Activated naive CD4-positive, alpha-beta T cell (primary cell): ENCODE measurements at regions not wholly inside any gene's neighbourhood (a gene's known extent, or its start where the extent isn't known, plus 50 kb on each side); places are given as distances from the start of the nearest gene placed in this dataset.

Experiments
- DNase-seq, 4 experiments: peaks; one replicate each; lab custom pipeline; 2025; lab: John Stamatoyannopoulos, UW

GRCh38 chr11:134761386-134761785 lies 349.3 kb upstream of the B3GAT1 start:
- DNase-seq: no peak

GRCh38 chr11:134760957-134761356 lies 348.9 kb upstream of the B3GAT1 start:
- DNase-seq: no peak

- DNase-seq: no peak
These were observed 348.3 kb upstream of the B3GAT1 start for GRCh38 chr11:134760299-134760698.

GRCh38 chr11:134759855-134760254 lies 347.8 kb upstream of the B3GAT1 start:
- DNase-seq: no peak

GRCh38 chr11:134759274-134759673 lies 347.2 kb upstream of the B3GAT1 start:
- no peak for DNase-seq

- DNase-seq: no peak
These were observed 346.4 kb upstream of the B3GAT1 start for GRCh38 chr11:134758342-134758931.

- no peak for DNase-seq
These were observed 345.6 kb upstream of the B3GAT1 start for GRCh38 chr11:134757633-134758032.

- DNase-seq: no peak
These were observed 344.9 kb upstream of the B3GAT1 start for GRCh38 chr11:134756811-134757540.

GRCh38 chr11:134755535-134755934 lies 343.5 kb upstream of the B3GAT1 start:
- DNase-seq: no peak

GRCh38 chr11:134754521-134755198 lies 342.6 kb upstream of the B3GAT1 start:
- no peak for DNase-seq

- DNase-seq: no peak
These were observed 341.9 kb upstream of the B3GAT1 start for GRCh38 chr11:134753771-134754520.

GRCh38 chr11:134752964-134753770 lies 341.1 kb upstream of the B3GAT1 start:
- DNase-seq: no peak

- DNase-seq: no peak
These were observed 340.5 kb upstream of the B3GAT1 start for GRCh38 chr11:134752526-134752925.

- no peak for DNase-seq
These were observed 339.7 kb upstream of the B3GAT1 start for GRCh38 chr11:134751766-134752165.

- no peak for DNase-seq
These were observed 339.1 kb upstream of the B3GAT1 start for GRCh38 chr11:134751031-134751585.

- no peak for DNase-seq
These were observed 338.6 kb upstream of the B3GAT1 start for GRCh38 chr11:134750619-134751018.

GRCh38 chr11:134749040-134749839 lies 337.2 kb upstream of the B3GAT1 start:
- DNase-seq: no peak

- no peak for DNase-seq
These were observed 334.6 kb upstream of the B3GAT1 start for GRCh38 chr11:134746609-134747008.

- DNase-seq: no peak
These were observed 333.4 kb upstream of the B3GAT1 start for GRCh38 chr11:134745456-134745855.

GRCh38 chr11:134743820-134744195 lies 331.8 kb upstream of the B3GAT1 start:
- DNase-seq: no peak
